Lung (tissue), 11 donors: ENCODE measurements at regions not wholly inside any gene's neighbourhood (a gene's known extent, or its start where the extent isn't known, plus 50 kb on each side); places are given as distances from the start of the nearest gene placed in this dataset.

ENCODE experiments used
- ATAC-seq: fragments of 200-7000 bp; cut with Tn5 transposase; one replicate; pipeline ENCODE4 v1.9.1; 2020; ENCODE audit warnings: moderate number of reproducible peaks; ENCODE audit not compliant: insufficient read depth, low FRiP score
- DNase-seq, 3 donors: peaks; one replicate each; pipeline ENCODE4 v3.0.0-alpha.2; 2013 to 2017
- H3K27ac ChIP-seq, 2 donors: one replicate each; pipeline ENCODE4 v1.5.1; 2013; ENCODE audit warnings: mild to moderate bottlenecking in 2 of 2, moderate library complexity in 2 of 2, control low read depth in 1 of 2, inconsistent platforms in 1 of 2, low read depth in 1 of 2, low read length in 1 of 2
- H3K27me3 ChIP-seq, 3 donors: one replicate each; pipeline ENCODE4 v1.5.1; 2013; ENCODE audit warnings: low read length in 2 of 3; ENCODE audit not compliant: control insufficient read depth in 3 of 3, insufficient read depth in 3 of 3
- H3K36me3 ChIP-seq, 4 donors: one replicate each; pipeline ENCODE4 v1.5.1; 2013; ENCODE audit warnings: low read length in 4 of 4, mild to moderate bottlenecking in 1 of 4, moderate library complexity in 1 of 4; ENCODE audit not compliant: control insufficient read depth in 4 of 4, insufficient read depth in 4 of 4
- H3K4me1 ChIP-seq, 5 donors: one replicate each; pipeline ENCODE4 v1.5.1; 2013; ENCODE audit warnings: low read length in 5 of 5, mild to moderate bottlenecking in 2 of 5, moderate library complexity in 1 of 5; ENCODE audit not compliant: control insufficient read depth in 5 of 5, insufficient read depth in 5 of 5
- H3K4me3 ChIP-seq: one replicate; pipeline ENCODE4 v1.5.1; 2013; ENCODE audit warnings: mild to moderate bottlenecking, control low read depth, moderate library complexity
- H3K9ac ChIP-seq, 2 donors: one replicate each; pipeline ENCODE4 v1.5.1; 2013; ENCODE audit warnings: low read length in 2 of 2, control low read depth in 1 of 2; ENCODE audit not compliant: insufficient read depth in 1 of 2
- H3K9me3 ChIP-seq, 4 donors: one replicate each; pipeline ENCODE4 v1.5.1; 2013; ENCODE audit warnings: low read length in 3 of 4, mild to moderate bottlenecking in 1 of 4, moderate library complexity in 1 of 4; ENCODE audit not compliant: control insufficient read depth in 4 of 4, insufficient read depth in 3 of 4
- WGBS, 2 donors: extraction: QIAGEN DNeasy Blood & Tissue Kit; methylation state at CpG; one replicate each; pipeline ENCODE4 v1.1.7; 2013; 5-methylcytosine and 5-hydroxymethylcytosine counted together
- TF ChIP-seq, protein P1 (sequence below): IDR thresholded peaks from 2 replicates; pipeline ENCODE4 v1.5.1; 2012; ENCODE audit warnings: mild to moderate bottlenecking; ENCODE audit errors: control extremely low read depth, extremely low read depth
- donor health status: control.
- donor health status: control.
- donor health status: Bipolar disorder and iron deficiency.
- donor health status: healthy.
- donor health status: DM: yes; HTN: yes; CAD: no.

DNA sequence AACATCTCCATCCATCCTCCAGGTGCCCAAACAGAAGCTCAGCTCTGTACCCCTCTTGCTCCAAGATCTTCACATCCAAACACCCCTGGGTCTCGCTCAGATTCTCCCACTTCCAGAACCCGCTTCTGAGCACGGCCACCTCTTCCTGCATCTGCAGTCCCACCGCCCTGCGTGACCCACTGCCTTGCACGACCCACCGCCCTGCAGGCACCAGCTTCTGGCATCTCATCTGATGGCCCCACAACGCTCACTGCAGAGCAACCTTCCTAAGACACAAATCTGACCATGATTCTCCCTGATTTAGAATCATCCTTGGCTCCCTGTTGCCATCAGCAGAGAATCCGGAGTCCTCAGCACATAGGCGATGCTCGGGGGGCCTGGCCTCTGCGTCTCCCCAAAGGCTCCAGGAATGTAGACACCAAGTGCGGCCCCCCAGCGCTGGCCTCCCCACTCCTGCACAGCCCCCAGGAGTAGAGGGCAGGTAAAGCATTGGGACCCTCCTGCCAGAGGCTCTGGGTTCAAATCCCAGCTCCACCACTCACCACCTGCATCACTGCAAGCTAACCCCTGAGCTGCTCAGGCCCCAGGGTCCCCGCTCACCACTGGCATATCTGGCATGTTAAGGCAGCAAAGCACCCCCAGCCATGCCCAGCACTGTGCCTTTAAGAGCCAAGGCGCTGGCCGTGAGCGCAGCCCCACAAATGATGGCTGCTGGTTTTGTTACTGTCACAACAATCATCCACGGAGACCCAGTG is 459.3 kb downstream of the BRD1 start:
- TF ChIP-seq, protein P1, sequence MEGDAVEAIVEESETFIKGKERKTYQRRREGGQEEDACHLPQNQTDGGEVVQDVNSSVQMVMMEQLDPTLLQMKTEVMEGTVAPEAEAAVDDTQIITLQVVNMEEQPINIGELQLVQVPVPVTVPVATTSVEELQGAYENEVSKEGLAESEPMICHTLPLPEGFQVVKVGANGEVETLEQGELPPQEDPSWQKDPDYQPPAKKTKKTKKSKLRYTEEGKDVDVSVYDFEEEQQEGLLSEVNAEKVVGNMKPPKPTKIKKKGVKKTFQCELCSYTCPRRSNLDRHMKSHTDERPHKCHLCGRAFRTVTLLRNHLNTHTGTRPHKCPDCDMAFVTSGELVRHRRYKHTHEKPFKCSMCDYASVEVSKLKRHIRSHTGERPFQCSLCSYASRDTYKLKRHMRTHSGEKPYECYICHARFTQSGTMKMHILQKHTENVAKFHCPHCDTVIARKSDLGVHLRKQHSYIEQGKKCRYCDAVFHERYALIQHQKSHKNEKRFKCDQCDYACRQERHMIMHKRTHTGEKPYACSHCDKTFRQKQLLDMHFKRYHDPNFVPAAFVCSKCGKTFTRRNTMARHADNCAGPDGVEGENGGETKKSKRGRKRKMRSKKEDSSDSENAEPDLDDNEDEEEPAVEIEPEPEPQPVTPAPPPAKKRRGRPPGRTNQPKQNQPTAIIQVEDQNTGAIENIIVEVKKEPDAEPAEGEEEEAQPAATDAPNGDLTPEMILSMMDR: no peak
- ATAC-seq: no peak
- H3K27me3 ChIP-seq: peaks cover 0 to 20% (median 10%) of the 10 kb centered on the region in 3 donors

GRCh38 chr22:49367041-49367697 is 460.5 kb downstream of the BRD1 start:
- H3K4me1 ChIP-seq: no peaks in the 10 kb centered on the region
- no peaks in the 10 kb centered on the region for H3K36me3 ChIP-seq
- H3K27ac ChIP-seq: no peak overlapping the region
- TF ChIP-seq, protein P1: no peak
- no peak for DNase-seq
- WGBS, 2 donors: 70 to 78% methylated on average over 10 of the region's 10 CpGs
- ATAC-seq: no peak
- no peak overlapping the region for H3K9ac ChIP-seq
- H3K4me3 ChIP-seq: no peak overlapping the region
- H3K9me3 ChIP-seq: peaks cover 0 to 3% (median 0%) of the 10 kb centered on the region in 4 donors
- peaks cover 0 to 22% (median 9%) of the 10 kb centered on the region in 3 donors for H3K27me3 ChIP-seq

More for the DNA sequence above, 459.3 kb downstream of the BRD1 start:
- Histone ChIP-seq H3K9ac (no peak overlapping the region), H3K9me3 (peaks cover 0 to 3% (median 0%) of the 10 kb centered on the region in 4 donors), H3K4me3 (no peak overlapping the region), H3K36me3 (no peaks in the 10 kb centered on the region), H3K27ac (no peak overlapping the region), H3K4me1 (no peaks in the 10 kb centered on the region)
- 80 to 86% methylated on average over 19 of the region's 19 CpGs for WGBS, 2 donors
- DNase-seq: no peak

DNA sequence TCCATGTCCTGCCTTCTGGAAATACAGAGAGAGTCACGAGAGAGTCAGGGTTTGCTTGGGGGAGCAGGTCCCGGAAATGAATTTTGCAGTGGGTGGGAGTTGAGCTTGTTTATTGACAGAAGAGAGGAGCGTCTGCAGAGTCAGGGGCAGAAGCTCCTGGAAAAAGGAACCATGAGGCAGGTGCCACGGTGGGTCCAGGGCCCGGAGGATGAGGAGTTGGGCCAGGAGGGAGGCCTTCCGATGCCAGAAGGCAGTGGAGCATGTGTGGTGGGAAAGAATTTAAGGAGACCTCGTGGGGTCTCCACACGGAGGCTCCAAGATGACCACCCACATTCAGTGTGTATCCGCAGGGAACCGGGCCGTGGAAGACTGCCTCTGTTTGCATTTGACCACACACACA is 461.2 kb downstream of the BRD1 start:
- ATAC-seq: no peak
- peaks cover 0 to 26% (median 9%) of the 10 kb centered on the region in 3 donors for H3K27me3 ChIP-seq

More for the DNA sequence above, 461.2 kb downstream of the BRD1 start:
- H3K4me1 ChIP-seq: no peaks in the 10 kb centered on the region
- 76% methylated on average over 11 of the region's 11 CpGs for WGBS, 2 donors
- no peak overlapping the region for H3K9ac ChIP-seq
- H3K9me3 ChIP-seq: peaks cover 0 to 3% (median 0%) of the 10 kb centered on the region in 4 donors
- no peak for DNase-seq
- H3K4me3 ChIP-seq: no peak overlapping the region
- H3K27ac ChIP-seq: no peak overlapping the region
- H3K36me3 ChIP-seq: no peaks in the 10 kb centered on the region
- TF ChIP-seq, protein P1: no peak
